ENCODE measurements at regions not wholly inside any gene's neighbourhood (a gene's known extent, or its start where the extent isn't known, plus 50 kb on each side); places are given as distances from the start of the nearest gene placed in this dataset.

- Histone ChIP-seq H3K4ac (ENCODE audit: low read depth in 1 of 2, low read length in 2 of 2) (no peak overlapping the region), H3K23ac (ENCODE audit: low read length in 2 of 2) (no peak overlapping the region), H4K91ac (ENCODE audit: low read length) (no peak overlapping the region), H2AK5ac (ENCODE audit: low read length, severe bottlenecking) (no peak overlapping the region), H3K79me1 (replicated peaks; ENCODE audit: low read length, poor library complexity, severe bottlenecking) (no peaks in the 10 kb centered on the region), H2BK12ac (ENCODE audit: low read length in 2 of 2) (no peak overlapping the region), H3K4me3 (ENCODE audit: insufficient read depth in 1 of 2, low read depth in 1 of 2, low read length in 2 of 2) (no peak overlapping the region), H2AFZ (ENCODE audit: low read depth, low read length) (no peak overlapping the region), H3K4me2 (ENCODE audit: low read length, poor library complexity, severe bottlenecking) (no peak overlapping the region), H2BK120ac (ENCODE audit: low read depth, low read length) (no peak overlapping the region), H3K14ac (ENCODE audit: low read length in 2 of 2) (no peak overlapping the region), H2BK15ac (ENCODE audit: low read depth, poor library complexity, severe bottlenecking) (no peak overlapping the region), H4K8ac (ENCODE audit: low read length) (no peak overlapping the region), H3K9me3 (ENCODE audit: control insufficient read depth, low read length) (no peaks in the 10 kb centered on the region), H3K4me1 (ENCODE audit: control insufficient read depth, insufficient read depth, low read depth, low read length) (no peaks in the 10 kb centered on the region), H3K27ac (ENCODE audit: low read length, poor library complexity, severe bottlenecking) (no peak overlapping the region), H3K9ac (ENCODE audit: low read length) (no peak overlapping the region), H3K18ac (ENCODE audit: low read depth in 1 of 2, low read length in 2 of 2) (no peak overlapping the region), H3K36me3 (ENCODE audit: control insufficient read depth in 1 of 2, insufficient read depth in 2 of 2, low read depth in 1 of 2, low read length in 2 of 2) (no peaks in the 10 kb centered on the region), H2BK5ac (ENCODE audit: low read depth, low read length, poor library complexity, severe bottlenecking) (no peak overlapping the region), H3K27me3 (ENCODE audit: control insufficient read depth in 1 of 2, insufficient read depth in 1 of 2, low read length in 2 of 2) (no peaks in the 10 kb centered on the region)
- DNase-seq = no peak
- 83% methylated on average over 2 of the region's 3 CpGs for WGBS
Measured at GRCh38 chr9:84123648-84124406, 143.2 kb downstream of the RMI1 start.

GRCh38 chr9:84125046-84125445 is 144.4 kb downstream of the RMI1 start:
- Histone ChIP-seq H3K4me2 (ENCODE audit: low read length, poor library complexity, severe bottlenecking) (no peak overlapping the region), H3K4me3 (ENCODE audit: insufficient read depth in 1 of 2, low read depth in 1 of 2, low read length in 2 of 2) (no peak overlapping the region), H2BK120ac (ENCODE audit: low read depth, low read length) (no peak overlapping the region), H2AK5ac (ENCODE audit: low read length, severe bottlenecking) (no peak overlapping the region), H3K14ac (ENCODE audit: low read length in 2 of 2) (no peak overlapping the region), H2BK15ac (ENCODE audit: low read depth, poor library complexity, severe bottlenecking) (no peak overlapping the region), H3K23ac (ENCODE audit: low read length in 2 of 2) (no peak overlapping the region), H4K8ac (ENCODE audit: low read length) (no peak overlapping the region), H3K36me3 (ENCODE audit: control insufficient read depth in 1 of 2, insufficient read depth in 2 of 2, low read depth in 1 of 2, low read length in 2 of 2) (no peaks in the 10 kb centered on the region), H2AFZ (ENCODE audit: low read depth, low read length) (no peak overlapping the region), H3K4me1 (ENCODE audit: control insufficient read depth, insufficient read depth, low read depth, low read length) (no peaks in the 10 kb centered on the region), H3K18ac (ENCODE audit: low read depth in 1 of 2, low read length in 2 of 2) (no peak overlapping the region), H3K79me1 (replicated peaks; ENCODE audit: low read length, poor library complexity, severe bottlenecking) (no peaks in the 10 kb centered on the region), H3K27ac (ENCODE audit: low read length, poor library complexity, severe bottlenecking) (no peak overlapping the region), H3K9ac (ENCODE audit: low read length) (no peak overlapping the region), H2BK12ac (ENCODE audit: low read length in 2 of 2) (no peak overlapping the region), H3K27me3 (ENCODE audit: control insufficient read depth in 1 of 2, insufficient read depth in 1 of 2, low read length in 2 of 2) (no peaks in the 10 kb centered on the region), H4K91ac (ENCODE audit: low read length) (no peak overlapping the region), H3K9me3 (ENCODE audit: control insufficient read depth, low read length) (no peaks in the 10 kb centered on the region), H2BK5ac (ENCODE audit: low read depth, low read length, poor library complexity, severe bottlenecking) (no peak overlapping the region), H3K4ac (ENCODE audit: low read depth in 1 of 2, low read length in 2 of 2) (no peak overlapping the region)
- 83% methylated on average over 2 of the region's 2 CpGs for WGBS
- no peak for DNase-seq

GRCh38 chr9:84129529-84129928 is 148.9 kb downstream of the RMI1 start:
- no peak for DNase-seq
- Histone ChIP-seq H3K9ac (ENCODE audit: low read length) (no peak overlapping the region), H3K4me3 (ENCODE audit: insufficient read depth in 1 of 2, low read depth in 1 of 2, low read length in 2 of 2) (no peak overlapping the region), H2BK120ac (ENCODE audit: low read depth, low read length) (no peak overlapping the region), H3K18ac (ENCODE audit: low read depth in 1 of 2, low read length in 2 of 2) (no peak overlapping the region), H2AK5ac (ENCODE audit: low read length, severe bottlenecking) (no peak overlapping the region), H3K79me1 (replicated peaks; ENCODE audit: low read length, poor library complexity, severe bottlenecking) (no peaks in the 10 kb centered on the region), H2AFZ (ENCODE audit: low read depth, low read length) (no peak overlapping the region), H3K23ac (ENCODE audit: low read length in 2 of 2) (no peak overlapping the region), H4K91ac (ENCODE audit: low read length) (no peak overlapping the region), H2BK12ac (ENCODE audit: low read length in 2 of 2) (no peak overlapping the region), H4K8ac (ENCODE audit: low read length) (no peak overlapping the region), H3K14ac (ENCODE audit: low read length in 2 of 2) (no peak overlapping the region), H3K4me1 (ENCODE audit: control insufficient read depth, insufficient read depth, low read depth, low read length) (no peaks in the 10 kb centered on the region), H3K27ac (ENCODE audit: low read length, poor library complexity, severe bottlenecking) (no peak overlapping the region), H2BK5ac (ENCODE audit: low read depth, low read length, poor library complexity, severe bottlenecking) (no peak overlapping the region), H3K36me3 (ENCODE audit: control insufficient read depth in 1 of 2, insufficient read depth in 2 of 2, low read depth in 1 of 2, low read length in 2 of 2) (no peaks in the 10 kb centered on the region), H3K27me3 (ENCODE audit: control insufficient read depth in 1 of 2, insufficient read depth in 1 of 2, low read length in 2 of 2) (no peaks in the 10 kb centered on the region), H3K9me3 (ENCODE audit: control insufficient read depth, low read length) (no peaks in the 10 kb centered on the region), H2BK15ac (ENCODE audit: low read depth, poor library complexity, severe bottlenecking) (no peak overlapping the region), H3K4ac (ENCODE audit: low read depth in 1 of 2, low read length in 2 of 2) (no peak overlapping the region), H3K4me2 (ENCODE audit: low read length, poor library complexity, severe bottlenecking) (no peak overlapping the region)
- 66% methylated on average over 4 of the region's 5 CpGs for WGBS

GRCh38 chr9:84136119-84136868 is 155.7 kb downstream of the RMI1 start:
- Histone ChIP-seq H2BK15ac (ENCODE audit: low read depth, poor library complexity, severe bottlenecking) (no peak overlapping the region), H3K9me3 (ENCODE audit: control insufficient read depth, low read length) (no peaks in the 10 kb centered on the region), H2BK12ac (ENCODE audit: low read length in 2 of 2) (no peak overlapping the region), H2AK5ac (ENCODE audit: low read length, severe bottlenecking) (no peak overlapping the region), H3K27ac (ENCODE audit: low read length, poor library complexity, severe bottlenecking) (no peak overlapping the region), H3K23ac (ENCODE audit: low read length in 2 of 2) (no peak overlapping the region), H3K36me3 (ENCODE audit: control insufficient read depth in 1 of 2, insufficient read depth in 2 of 2, low read depth in 1 of 2, low read length in 2 of 2) (no peaks in the 10 kb centered on the region), H2BK120ac (ENCODE audit: low read depth, low read length) (no peak overlapping the region), H3K27me3 (ENCODE audit: control insufficient read depth in 1 of 2, insufficient read depth in 1 of 2, low read length in 2 of 2) (peaks cover 15 to 38% of the 10 kb centered on the region in 2 experiments), H3K79me1 (replicated peaks; ENCODE audit: low read length, poor library complexity, severe bottlenecking) (no peaks in the 10 kb centered on the region), H3K18ac (ENCODE audit: low read depth in 1 of 2, low read length in 2 of 2) (no peak overlapping the region), H4K91ac (ENCODE audit: low read length) (no peak overlapping the region), H3K4me2 (ENCODE audit: low read length, poor library complexity, severe bottlenecking) (no peak overlapping the region), H2AFZ (ENCODE audit: low read depth, low read length) (no peak overlapping the region), H3K4ac (ENCODE audit: low read depth in 1 of 2, low read length in 2 of 2) (no peak overlapping the region), H2BK5ac (ENCODE audit: low read depth, low read length, poor library complexity, severe bottlenecking) (no peak overlapping the region), H4K8ac (ENCODE audit: low read length) (no peak overlapping the region), H3K4me3 (ENCODE audit: insufficient read depth in 1 of 2, low read depth in 1 of 2, low read length in 2 of 2) (no peak overlapping the region), H3K14ac (ENCODE audit: low read length in 2 of 2) (no peak overlapping the region), H3K4me1 (ENCODE audit: control insufficient read depth, insufficient read depth, low read depth, low read length) (peaks cover 4% of the 10 kb centered on the region), H3K9ac (ENCODE audit: low read length) (no peak overlapping the region)
- 86% methylated on average over 13 of the region's 13 CpGs for WGBS
- DNase-seq = peak; percentile 78
